ENCODE measurements at regions not wholly inside any gene's neighbourhood (a gene's known extent, or its start where the extent isn't known, plus 50 kb on each side); places are given as distances from the start of the nearest gene placed in this dataset.

GRCh38 chr18:39764873-39765272 is 2190.2 kb upstream of the PIK3C3 start:
- no peaks in the 10 kb centered on the region for H3F3A ChIP-seq (ENCODE audit: control insufficient read depth, insufficient read depth)
- TF ChIP-seq, protein P1, sequence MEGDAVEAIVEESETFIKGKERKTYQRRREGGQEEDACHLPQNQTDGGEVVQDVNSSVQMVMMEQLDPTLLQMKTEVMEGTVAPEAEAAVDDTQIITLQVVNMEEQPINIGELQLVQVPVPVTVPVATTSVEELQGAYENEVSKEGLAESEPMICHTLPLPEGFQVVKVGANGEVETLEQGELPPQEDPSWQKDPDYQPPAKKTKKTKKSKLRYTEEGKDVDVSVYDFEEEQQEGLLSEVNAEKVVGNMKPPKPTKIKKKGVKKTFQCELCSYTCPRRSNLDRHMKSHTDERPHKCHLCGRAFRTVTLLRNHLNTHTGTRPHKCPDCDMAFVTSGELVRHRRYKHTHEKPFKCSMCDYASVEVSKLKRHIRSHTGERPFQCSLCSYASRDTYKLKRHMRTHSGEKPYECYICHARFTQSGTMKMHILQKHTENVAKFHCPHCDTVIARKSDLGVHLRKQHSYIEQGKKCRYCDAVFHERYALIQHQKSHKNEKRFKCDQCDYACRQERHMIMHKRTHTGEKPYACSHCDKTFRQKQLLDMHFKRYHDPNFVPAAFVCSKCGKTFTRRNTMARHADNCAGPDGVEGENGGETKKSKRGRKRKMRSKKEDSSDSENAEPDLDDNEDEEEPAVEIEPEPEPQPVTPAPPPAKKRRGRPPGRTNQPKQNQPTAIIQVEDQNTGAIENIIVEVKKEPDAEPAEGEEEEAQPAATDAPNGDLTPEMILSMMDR (IDR thresholded peaks at IDR 0.05; ENCODE audit: low read depth, low read length, poor library complexity, severe bottlenecking): no peak
- TF ChIP-seq EZH2phosphoT487 (IDR thresholded peaks at IDR 0.05; ENCODE audit: borderline replicate concordance, low read length): no peak
- H3K36me3 ChIP-seq (ENCODE audit: control insufficient read depth, low read length): no peaks in the 10 kb centered on the region
- no peaks in the 10 kb centered on the region for H4K20me1 ChIP-seq (ENCODE audit: control insufficient read depth, insufficient read depth, low read depth, low read length)
- no peaks in the 10 kb centered on the region for H3K4me1 ChIP-seq (ENCODE audit: control insufficient read depth, low read length)
- no peaks in the 10 kb centered on the region for H3K9me2 ChIP-seq (replicated peaks; ENCODE audit: control insufficient read depth, low read length)
- H3K9me3 ChIP-seq (ENCODE audit: control insufficient read depth, insufficient read depth, low read length): no peaks in the 10 kb centered on the region; the same call in 1 of the 2 replicates
- no peaks in the 10 kb centered on the region for H3K79me2 ChIP-seq (ENCODE audit: control insufficient read depth, low read length)
- H3K27me3 ChIP-seq (ENCODE audit: control insufficient read depth, low read length): no peaks in the 10 kb centered on the region
- no peak overlapping the region for H3K27ac ChIP-seq (ENCODE audit: low read depth, low read length)
- no peak overlapping the region for H3K4me2 ChIP-seq (ENCODE audit: low read length)
- H3K4me3 ChIP-seq (ENCODE audit: low read length): no peak overlapping the region

- no peak overlapping the region for H3K4me3 ChIP-seq (ENCODE audit: low read length)
- H4K20me1 ChIP-seq (ENCODE audit: control insufficient read depth, insufficient read depth, low read depth, low read length): no peaks in the 10 kb centered on the region
- H3K79me2 ChIP-seq (ENCODE audit: control insufficient read depth, low read length): no peaks in the 10 kb centered on the region
- H3K9me2 ChIP-seq (replicated peaks; ENCODE audit: control insufficient read depth, low read length): no peaks in the 10 kb centered on the region
- no peaks in the 10 kb centered on the region for H3K27me3 ChIP-seq (ENCODE audit: control insufficient read depth, low read length)
- no peaks in the 10 kb centered on the region for H3K36me3 ChIP-seq (ENCODE audit: control insufficient read depth, low read length)
- no peaks in the 10 kb centered on the region for H3K9me3 ChIP-seq (ENCODE audit: control insufficient read depth, insufficient read depth, low read length)
- H3K4me1 ChIP-seq (ENCODE audit: control insufficient read depth, low read length): no peaks in the 10 kb centered on the region
- H3K27ac ChIP-seq (ENCODE audit: low read depth, low read length): no peak overlapping the region
- no peaks in the 10 kb centered on the region for H3F3A ChIP-seq (ENCODE audit: control insufficient read depth, insufficient read depth)
- TF ChIP-seq EZH2phosphoT487 (IDR thresholded peaks at IDR 0.05; ENCODE audit: borderline replicate concordance, low read length): no peak
- TF ChIP-seq, protein P1 (IDR thresholded peaks at IDR 0.05; ENCODE audit: low read depth, low read length, poor library complexity, severe bottlenecking): no peak
- H3K4me2 ChIP-seq (ENCODE audit: low read length): no peak overlapping the region
Measured at GRCh38 chr18:39761273-39761672, 2193.8 kb upstream of the PIK3C3 start.

DNA sequence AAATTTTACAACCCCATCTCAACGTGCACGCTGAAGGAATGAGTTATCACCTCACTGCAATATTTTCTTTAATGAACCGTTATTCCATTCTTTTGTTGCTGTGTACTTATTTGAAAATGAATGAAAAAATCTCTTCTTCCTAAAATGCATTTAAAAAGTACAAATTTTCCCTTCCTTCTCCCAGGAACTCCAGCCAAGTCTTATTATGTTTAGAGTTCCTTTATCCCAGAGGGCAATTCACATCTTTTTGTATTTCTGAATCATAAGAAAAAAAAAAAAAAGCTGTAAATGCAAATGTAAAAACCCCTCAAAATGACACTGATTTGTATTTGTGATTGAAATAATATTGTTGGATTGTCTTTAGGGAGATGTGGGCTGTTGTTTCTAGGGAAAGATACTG is 2194.3 kb upstream of the CELF4 start:
- Histone ChIP-seq H3K4me1 (ENCODE audit: control insufficient read depth, low read length) (no peaks in the 10 kb centered on the region), H3K9me3 (ENCODE audit: control insufficient read depth, insufficient read depth, low read length) (no peaks in the 10 kb centered on the region), H3K9me2 (replicated peaks; ENCODE audit: control insufficient read depth, low read length) (no peaks in the 10 kb centered on the region), H3F3A (ENCODE audit: control insufficient read depth, insufficient read depth) (no peaks in the 10 kb centered on the region), H3K27ac (ENCODE audit: low read depth, low read length) (no peak overlapping the region), H3K36me3 (ENCODE audit: control insufficient read depth, low read length) (no peaks in the 10 kb centered on the region), H4K20me1 (ENCODE audit: control insufficient read depth, insufficient read depth, low read depth, low read length) (no peaks in the 10 kb centered on the region), H3K27me3 (ENCODE audit: control insufficient read depth, low read length) (no peaks in the 10 kb centered on the region), H3K4me2 (ENCODE audit: low read length) (no peak overlapping the region), H3K79me2 (ENCODE audit: control insufficient read depth, low read length) (no peaks in the 10 kb centered on the region), H3K4me3 (ENCODE audit: low read length) (no peak overlapping the region)
- TF ChIP-seq, protein P1 (IDR thresholded peaks at IDR 0.05; ENCODE audit: low read depth, low read length, poor library complexity, severe bottlenecking): no peak
- no peak for TF ChIP-seq EZH2phosphoT487 (IDR thresholded peaks at IDR 0.05; ENCODE audit: borderline replicate concordance, low read length)

GRCh38 chr18:39753178-39753577 is 2187.6 kb upstream of the CELF4 start:
- Histone ChIP-seq H3K4me2 (ENCODE audit: low read length) (no peak overlapping the region), H3K9me2 (replicated peaks; ENCODE audit: control insufficient read depth, low read length) (no peaks in the 10 kb centered on the region), H3K4me1 (ENCODE audit: control insufficient read depth, low read length) (no peaks in the 10 kb centered on the region), H3K27ac (ENCODE audit: low read depth, low read length) (no peak overlapping the region), H3K36me3 (ENCODE audit: control insufficient read depth, low read length) (no peaks in the 10 kb centered on the region), H4K20me1 (ENCODE audit: control insufficient read depth, insufficient read depth, low read depth, low read length) (no peaks in the 10 kb centered on the region), H3F3A (ENCODE audit: control insufficient read depth, insufficient read depth) (no peaks in the 10 kb centered on the region), H3K4me3 (ENCODE audit: low read length) (no peak overlapping the region), H3K27me3 (ENCODE audit: control insufficient read depth, low read length) (no peaks in the 10 kb centered on the region), H3K9me3 (ENCODE audit: control insufficient read depth, insufficient read depth, low read length) (peaks cover 4% of the 10 kb centered on the region; the same call in 1 of the 2 replicates), H3K79me2 (ENCODE audit: control insufficient read depth, low read length) (no peaks in the 10 kb centered on the region)
- TF ChIP-seq EZH2phosphoT487 (IDR thresholded peaks at IDR 0.05; ENCODE audit: borderline replicate concordance, low read length): no peak
- TF ChIP-seq, protein P1 (IDR thresholded peaks at IDR 0.05; ENCODE audit: low read depth, low read length, poor library complexity, severe bottlenecking): no peak

Measured in DOHH2 (cell line).